HCT116 (cell line): ENCODE measurements at regions not wholly inside any gene's neighbourhood (a gene's known extent, or its start where the extent isn't known, plus 50 kb on each side); places are given as distances from the start of the nearest gene placed in this dataset.

Source experiments
- EZH2phosphoT487 ChIP-seq: fragments of 200-600 bp; IDR thresholded peaks from 2 replicates; pipeline ENCODE4 v1.6.1; 2018; ENCODE audit warnings: antibody characterized with exemption, borderline replicate concordance
- JUND ChIP-seq: IDR thresholded peaks from 2 replicates; pipeline ENCODE4 v1.6.1; 2012
- POLR2A ChIP-seq: IDR thresholded peaks from 2 replicates; pipeline ENCODE4 v1.7.0; 2011; ENCODE audit warnings: borderline replicate concordance; ENCODE audit not compliant: insufficient read depth, insufficient read length; ENCODE audit errors: extremely low read depth
- SP1 ChIP-seq: IDR thresholded peaks from 2 replicates; pipeline ENCODE4 v1.6.1; 2012; ENCODE audit warnings: low read depth
- TCF7L2 ChIP-seq: IDR thresholded peaks from 2 replicates; pipeline ENCODE4 v1.7.0; 2011; ENCODE audit warnings: borderline replicate concordance, inconsistent platforms; ENCODE audit not compliant: insufficient read depth, insufficient read length; ENCODE audit errors: extremely low read depth
- YY1 ChIP-seq: IDR thresholded peaks from 2 replicates; pipeline ENCODE4 v1.6.1; 2011; ENCODE audit warnings: low read length, low read depth, moderate library complexity, mild to moderate bottlenecking; ENCODE audit not compliant: insufficient replicate concordance; ENCODE audit errors: extremely low read depth
- ZNF274 ChIP-seq: fragments of 200-500 bp; sonication (Bioruptor generic); IDR thresholded peaks from 2 replicates; pipeline ENCODE4 v1.6.1; 2014; ENCODE audit warnings: mild to moderate bottlenecking, low read depth, low read length, inconsistent platforms
- TF ChIP-seq, protein P1 (sequence below): IDR thresholded peaks from 2 replicates; pipeline ENCODE4 v1.6.1; 2012
- TF ChIP-seq, protein P2 (sequence below), 3 experiments: fragments of 200-600 bp in 1 of 3; sonication (generic) in 1 of 3; IDR thresholded peaks in 2 of 3; conservative IDR thresholded peaks in 1 of 3; 2 replicates each; pipeline ENCODE4 v1.5.1; 2012 to 2017; ENCODE audit warnings: low read depth in 2 of 3, low read length in 2 of 3, antibody characterized with exemption in 1 of 3, borderline replicate concordance in 1 of 3, control low read depth in 1 of 3, mild to moderate bottlenecking in 1 of 3, mixed read lengths in 1 of 3, mixed run types in 1 of 3, moderate library complexity in 1 of 3; ENCODE audit not compliant: insufficient read depth in 1 of 3

DNA sequence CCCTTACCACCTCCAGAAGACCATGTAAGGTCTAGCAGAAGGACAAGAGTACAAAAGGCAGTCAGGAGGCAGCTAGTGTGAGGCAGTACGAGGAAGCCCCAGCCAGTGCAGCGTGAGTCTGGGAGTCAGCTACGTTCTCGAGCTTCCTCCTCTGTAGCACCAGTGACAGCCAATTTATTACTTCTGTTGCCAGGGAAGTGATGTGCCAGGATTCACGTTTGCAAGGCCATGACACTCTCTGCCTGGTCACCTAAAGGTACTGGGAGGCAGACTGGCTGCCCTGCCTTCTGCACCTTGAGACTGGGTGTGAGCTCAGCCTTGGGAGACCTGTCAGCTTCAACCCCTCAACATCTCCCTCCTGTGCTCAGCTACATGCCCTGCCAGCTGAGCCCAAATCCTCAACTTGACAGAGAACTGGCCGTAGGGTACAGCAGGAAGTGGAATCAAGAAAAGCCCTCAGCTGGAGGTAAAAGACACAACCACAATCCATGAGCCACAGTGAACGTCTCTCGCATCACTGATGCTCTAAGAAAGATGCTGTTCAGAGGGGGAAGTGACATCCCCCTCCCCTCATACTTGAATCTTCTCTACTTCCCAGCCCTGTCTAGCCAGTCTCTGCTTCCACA lies 182.5 kb upstream of the RGS6 start:
- TF ChIP-seq, protein P1, sequence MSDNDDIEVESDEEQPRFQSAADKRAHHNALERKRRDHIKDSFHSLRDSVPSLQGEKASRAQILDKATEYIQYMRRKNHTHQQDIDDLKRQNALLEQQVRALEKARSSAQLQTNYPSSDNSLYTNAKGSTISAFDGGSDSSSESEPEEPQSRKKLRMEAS = no peak
- TF ChIP-seq POLR2A (no peak), YY1 (no peak), SP1 (no peak), EZH2phosphoT487 (no peak), ZNF274 (no peak), JUND (no peak), TCF7L2 (no peak)
- TF ChIP-seq, protein P2, sequence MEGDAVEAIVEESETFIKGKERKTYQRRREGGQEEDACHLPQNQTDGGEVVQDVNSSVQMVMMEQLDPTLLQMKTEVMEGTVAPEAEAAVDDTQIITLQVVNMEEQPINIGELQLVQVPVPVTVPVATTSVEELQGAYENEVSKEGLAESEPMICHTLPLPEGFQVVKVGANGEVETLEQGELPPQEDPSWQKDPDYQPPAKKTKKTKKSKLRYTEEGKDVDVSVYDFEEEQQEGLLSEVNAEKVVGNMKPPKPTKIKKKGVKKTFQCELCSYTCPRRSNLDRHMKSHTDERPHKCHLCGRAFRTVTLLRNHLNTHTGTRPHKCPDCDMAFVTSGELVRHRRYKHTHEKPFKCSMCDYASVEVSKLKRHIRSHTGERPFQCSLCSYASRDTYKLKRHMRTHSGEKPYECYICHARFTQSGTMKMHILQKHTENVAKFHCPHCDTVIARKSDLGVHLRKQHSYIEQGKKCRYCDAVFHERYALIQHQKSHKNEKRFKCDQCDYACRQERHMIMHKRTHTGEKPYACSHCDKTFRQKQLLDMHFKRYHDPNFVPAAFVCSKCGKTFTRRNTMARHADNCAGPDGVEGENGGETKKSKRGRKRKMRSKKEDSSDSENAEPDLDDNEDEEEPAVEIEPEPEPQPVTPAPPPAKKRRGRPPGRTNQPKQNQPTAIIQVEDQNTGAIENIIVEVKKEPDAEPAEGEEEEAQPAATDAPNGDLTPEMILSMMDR (IDR thresholded peaks at IDR 0.05 in 2 of 3, conservative IDR thresholded peaks at IDR 0.05 in 1 of 3; ENCODE audit: borderline replicate concordance in 1 of 3, insufficient read depth in 1 of 3, low read depth in 2 of 3, low read length in 2 of 3) = no peak
